GOT3 (cell line): ENCODE measurements at regions not wholly inside any gene's neighbourhood (a gene's known extent, or its start where the extent isn't known, plus 50 kb on each side); places are given as distances from the start of the nearest gene placed in this dataset.

Source experiments
- DNase-seq: peaks from one replicate; lab custom pipeline; 2025; ENCODE audit warnings: mixed read lengths; lab: John Stamatoyannopoulos, UW

- DNase-seq = no peak
Observed at GRCh38 chr6:163952005-163952404, 537.5 kb downstream of the QKI start.

DNA sequence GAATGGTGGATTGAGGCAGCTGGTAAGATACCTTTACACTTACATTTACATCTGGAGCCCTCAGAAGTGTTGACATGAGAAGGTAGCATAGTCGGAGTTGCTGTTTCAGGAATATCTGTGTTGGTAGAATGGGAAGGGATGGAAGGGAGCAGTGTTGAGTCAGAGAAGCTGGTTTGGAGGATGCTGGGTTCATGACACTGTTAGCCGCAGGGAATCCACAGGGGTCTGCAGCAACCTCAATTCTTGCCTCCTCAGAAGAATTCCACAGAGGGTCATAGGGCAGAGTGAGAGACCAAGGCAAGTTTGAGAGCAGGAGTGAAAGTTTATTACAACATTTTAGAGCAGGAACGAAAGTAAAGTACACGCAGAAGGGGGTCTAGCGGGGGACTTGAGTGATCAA is 536.8 kb downstream of the QKI start:
- no peak for DNase-seq

DNA sequence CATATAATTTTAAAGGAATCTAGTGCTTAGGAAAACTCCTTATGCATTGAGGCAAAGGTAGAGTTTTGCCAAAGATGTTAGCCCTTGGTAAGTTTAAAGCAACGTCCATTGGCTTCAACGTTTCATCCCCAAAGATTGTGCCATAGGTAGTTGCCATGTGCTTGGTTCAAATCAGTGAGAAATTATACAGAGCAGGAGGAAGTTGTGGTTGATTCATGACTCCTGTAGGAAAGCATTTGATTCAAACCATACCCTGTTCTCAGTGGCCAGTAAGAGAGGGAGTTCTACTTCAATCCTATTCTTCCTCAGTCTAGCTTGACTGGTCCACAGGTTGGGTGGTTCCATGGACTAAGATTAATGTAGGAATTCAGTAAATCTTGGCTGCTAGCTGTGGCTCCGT is 535.6 kb downstream of the QKI start:
- DNase-seq = no peak

- DNase-seq = no peak
Observed at GRCh38 chr6:163949431-163949830, 534.9 kb downstream of the QKI start.

GRCh38 chr6:163948250-163948649 is 533.7 kb downstream of the QKI start:
- no peak for DNase-seq

GRCh38 chr6:163947276-163947675 is 532.8 kb downstream of the QKI start:
- DNase-seq = no peak

GRCh38 chr6:163946437-163946836 is 531.9 kb downstream of the QKI start:
- DNase-seq = no peak

- no peak for DNase-seq
Observed at GRCh38 chr6:163945808-163946207, 531.3 kb downstream of the QKI start.

GRCh38 chr6:163944897-163945296 is 530.4 kb downstream of the QKI start:
- DNase-seq = no peak

GRCh38 chr6:163943607-163944385 is 529.3 kb downstream of the QKI start:
- DNase-seq = no peak

- no peak for DNase-seq
Observed at GRCh38 chr6:163942790-163943189, 528.3 kb downstream of the QKI start.

- DNase-seq = no peak
Observed at GRCh38 chr6:163941624-163941976, 527.1 kb downstream of the QKI start.

DNA sequence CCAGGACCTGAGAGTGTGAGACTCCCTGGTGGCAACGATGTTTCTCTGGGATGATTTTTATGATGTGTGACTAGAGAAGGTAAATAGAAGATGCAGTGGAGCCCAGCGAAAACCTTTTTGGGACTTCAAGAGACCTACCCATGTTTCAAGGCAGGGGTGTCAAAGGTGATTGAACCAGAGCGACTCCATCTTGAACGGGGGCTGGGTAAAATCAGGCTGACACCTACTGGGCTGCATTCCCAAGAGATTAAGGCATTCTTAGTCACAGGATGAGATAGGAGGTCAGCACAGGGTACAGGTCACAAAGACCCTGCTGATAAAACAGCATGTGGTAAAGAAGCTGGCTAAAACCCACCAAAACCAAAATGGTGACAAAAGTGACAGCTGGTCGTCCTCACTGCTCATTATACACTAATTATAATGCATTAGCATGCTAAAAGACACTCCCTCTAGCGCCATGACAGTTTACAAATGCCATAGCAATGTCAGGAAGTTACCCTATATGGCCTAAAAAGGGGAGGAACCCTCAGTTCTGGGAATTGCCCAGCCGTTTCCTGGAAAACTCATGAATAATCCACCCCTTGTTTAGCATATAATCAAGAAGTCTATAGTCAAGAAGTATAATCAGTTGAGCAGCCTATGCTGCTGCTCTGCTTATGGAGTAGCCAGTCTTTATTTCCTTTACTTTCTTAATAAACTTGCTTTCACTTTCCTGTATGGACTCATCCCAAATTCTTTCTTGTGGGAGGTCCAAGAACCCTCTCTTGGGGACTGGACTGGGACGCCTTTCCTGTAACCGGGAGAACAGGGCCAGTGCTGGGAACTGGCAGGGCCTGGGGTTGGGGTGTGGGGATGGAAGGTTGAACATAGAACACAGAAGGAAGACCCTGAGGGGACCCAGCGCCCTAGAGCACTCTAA is 526.4 kb downstream of the QKI start:
- no peak for DNase-seq

- no peak for DNase-seq
Observed at GRCh38 chr6:163937071-163937470, 522.6 kb downstream of the QKI start.

GRCh38 chr6:163935158-163935762 is 520.7 kb downstream of the QKI start:
- DNase-seq = no peak

DNA sequence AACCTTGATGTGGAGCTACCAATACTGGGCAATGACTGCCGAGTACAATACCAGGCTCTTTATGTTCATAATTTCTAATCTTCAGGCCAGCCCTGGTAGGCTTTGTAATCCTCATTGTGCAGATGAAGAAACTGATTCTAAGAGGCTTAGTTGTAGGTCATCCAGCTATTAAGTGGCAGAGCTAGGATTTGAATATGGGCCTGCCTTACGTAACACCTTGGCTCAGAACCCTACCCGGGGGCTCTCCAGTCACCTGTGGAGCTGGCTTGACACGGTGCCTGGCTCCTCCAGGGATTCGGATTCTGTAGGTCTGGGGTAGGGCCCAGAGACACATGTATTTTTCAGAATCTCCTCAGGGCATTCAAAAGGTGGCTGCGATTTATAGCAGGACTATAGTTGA is 515.5 kb downstream of the QKI start:
- no peak for DNase-seq

- no peak for DNase-seq
Observed at GRCh38 chr6:163929538-163929937, 515.0 kb downstream of the QKI start.

DNA sequence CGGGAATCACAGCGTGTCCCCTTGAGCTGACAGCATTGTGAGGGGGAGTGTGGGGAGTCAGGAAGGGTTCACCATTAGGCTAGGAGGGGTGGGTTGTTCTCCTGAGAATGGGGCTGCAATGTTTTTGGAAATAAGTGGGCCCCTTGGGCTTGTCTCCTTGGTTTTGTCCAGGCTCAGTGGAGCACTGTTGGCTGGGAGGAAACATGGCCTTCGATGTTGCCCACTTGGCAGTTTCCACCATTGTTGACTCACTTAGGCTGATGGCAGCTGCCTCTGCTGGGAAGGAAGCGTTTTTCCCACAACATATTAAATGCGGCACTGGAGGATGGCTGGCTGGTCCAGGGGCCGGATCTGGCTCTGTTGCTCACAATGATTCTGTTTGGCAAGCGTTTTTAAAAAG is 512.1 kb downstream of the QKI start:
- DNase-seq = no peak

- no peak for DNase-seq
Observed at GRCh38 chr6:163925839-163926238, 511.3 kb downstream of the QKI start.

- DNase-seq = no peak
Observed at GRCh38 chr6:163923658-163924411, 509.3 kb downstream of the QKI start.

DNA sequence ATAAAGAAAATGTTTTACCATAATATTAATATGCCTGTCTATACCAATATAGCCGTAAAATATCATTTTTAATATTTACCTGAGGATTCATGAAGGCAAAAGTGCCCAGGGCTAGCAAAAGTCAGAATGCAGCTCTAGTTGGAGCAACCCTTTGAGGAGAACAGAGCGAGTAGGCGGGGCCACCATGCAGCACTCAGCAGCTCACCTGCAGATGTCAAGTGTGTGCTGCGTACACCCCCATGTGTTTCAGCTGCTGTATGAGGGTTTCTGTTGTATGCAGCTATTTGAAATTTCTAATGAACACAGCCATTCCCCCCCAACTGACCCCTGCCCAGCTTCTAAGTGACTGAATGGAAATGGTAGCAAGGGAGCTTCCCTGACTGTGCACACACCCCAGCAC is 508.0 kb downstream of the QKI start:
- no peak for DNase-seq

GRCh38 chr6:163919652-163920051 is 505.1 kb downstream of the QKI start:
- DNase-seq = no peak
